Psoas muscle (tissue), 7 donors: ENCODE measurements at regions not wholly inside any gene's neighbourhood (a gene's known extent, or its start where the extent isn't known, plus 50 kb on each side); places are given as distances from the start of the nearest gene placed in this dataset.

ENCODE experiments used
- ATAC-seq, 4 donors: fragments of 200-7000 bp; cut with Tn5 transposase; one replicate each; pipeline ENCODE4 v1.9.1; 2020; ENCODE audit warnings: moderate library complexity in 3 of 4, mild to moderate bottlenecking in 2 of 4
- DNase-seq, 2 donors: peaks; one replicate each; pipeline ENCODE4 v3.0.0-alpha.2; 2020
- H3K27ac ChIP-seq: fragments of 200-600 bp; one replicate; pipeline ENCODE4 v1.8.0; 2022
- H3K27me3 ChIP-seq, 3 donors: fragments of 200-600 bp in 1 of 3; one replicate each; pipeline versions ENCODE4 v1.6.1 to v1.8.0; 2013 to 2022; ENCODE audit warnings: low read length in 2 of 3, mild to moderate bottlenecking in 2 of 3, moderate library complexity in 1 of 3; ENCODE audit not compliant: insufficient read depth in 3 of 3
- H3K36me3 ChIP-seq, 2 donors: fragments of 200-600 bp in 1 of 2; one replicate each; pipeline versions ENCODE4 v1.6.1 to v1.8.0; 2013 to 2022; ENCODE audit warnings: low read depth in 1 of 2, mild to moderate bottlenecking in 1 of 2, moderate library complexity in 1 of 2; ENCODE audit not compliant: insufficient read depth in 1 of 2
- H3K4me1 ChIP-seq: fragments of 200-600 bp; one replicate; pipeline ENCODE4 v1.8.0; 2022
- H3K4me3 ChIP-seq: fragments of 200-600 bp; one replicate; pipeline ENCODE4 v1.8.0; 2022; ENCODE audit warnings: mild to moderate bottlenecking
- H3K9me3 ChIP-seq: fragments of 200-600 bp; one replicate; pipeline ENCODE4 v1.8.0; 2022
- CTCF ChIP-seq: fragments of 200-600 bp; IDR thresholded peaks from one replicate; pipeline ENCODE4 v1.8.0; 2022; ENCODE audit warnings: antibody characterized with exemption
- WGBS, 3 donors: extraction: QIAGEN DNeasy Blood & Tissue Kit; methylation state at CpG; one replicate each; pipeline versions ENCODE4 v1.1.6 to v1.1.7; 2013; 5-methylcytosine and 5-hydroxymethylcytosine counted together
- intact Hi-C, 2 donors: fragments of 100-400 bp; cut with DNase I; formaldehyde crosslinking; loops; one replicate each; pipeline versions ENCODE4 v1.11.0 to v1.14.2; 2022
- donor health status: healthy with polysubstance abuse.
- donor health status: DM: no; HTN: no; CAD: no; lungs with moderate emphysema.
- donor health status: Bipolar disorder and iron deficiency.
- donor health status: healthy.
- donor health status: DM: yes; HTN: yes; CAD: no.
- donor health status: DM: no; HTN: no; CAD: no.
- donor health status: DM: yes; HTN: yes; CAD: no.

DNA sequence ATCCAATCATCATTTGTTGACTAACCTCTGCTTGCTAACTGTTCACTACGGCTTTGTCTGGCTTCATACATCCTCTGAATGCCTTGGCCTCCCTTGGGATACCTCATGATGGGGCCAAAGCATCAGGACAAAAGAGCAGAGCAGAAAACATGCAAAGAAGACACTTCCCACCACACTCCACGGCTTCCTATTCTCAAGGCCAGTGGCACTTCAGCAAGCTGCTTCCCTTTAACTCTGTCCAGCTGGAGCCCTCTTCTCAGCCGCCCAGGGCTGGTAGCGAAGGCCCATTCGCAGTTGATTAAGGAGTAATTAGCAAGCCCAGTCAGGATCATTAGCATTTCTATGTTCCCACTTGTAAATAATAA lies 224.3 kb upstream of the FGGY start:
- no peak overlapping the region for H3K27ac ChIP-seq
- 76 to 80% (median 77%) methylated on average over 5 of the region's 5 CpGs for WGBS, 3 donors

GRCh38 chr1:59074598-59074997 lies 222.3 kb upstream of the FGGY start:
- no peaks in the 10 kb centered on the region for H3K36me3 ChIP-seq
- TF ChIP-seq CTCF = no peak
- H3K4me1 ChIP-seq = no peaks in the 10 kb centered on the region
- H3K9me3 ChIP-seq = no peaks in the 10 kb centered on the region
- H3K27ac ChIP-seq = no peak overlapping the region
- WGBS, 3 donors = 58 to 93% (median 90%) methylated on average over 3 of the region's 3 CpGs
- intact Hi-C loops = no loop called here
- no peaks in the 10 kb centered on the region for H3K27me3 ChIP-seq
- ATAC-seq (no peak), DNase-seq (no peak)
- no peak overlapping the region for H3K4me3 ChIP-seq

More for the DNA sequence above, 224.3 kb upstream of the FGGY start:
- no peak for ATAC-seq
- no peak for TF ChIP-seq CTCF
- no peaks in the 10 kb centered on the region for H3K4me1 ChIP-seq
- no peaks in the 10 kb centered on the region for H3K9me3 ChIP-seq
- H3K27me3 ChIP-seq = no peaks in the 10 kb centered on the region
- DNase-seq = peak in 1 of 2 donors; percentile 13
- intact Hi-C loops = no loop called here
- H3K4me3 ChIP-seq = no peak overlapping the region
- H3K36me3 ChIP-seq = no peaks in the 10 kb centered on the region

DNA sequence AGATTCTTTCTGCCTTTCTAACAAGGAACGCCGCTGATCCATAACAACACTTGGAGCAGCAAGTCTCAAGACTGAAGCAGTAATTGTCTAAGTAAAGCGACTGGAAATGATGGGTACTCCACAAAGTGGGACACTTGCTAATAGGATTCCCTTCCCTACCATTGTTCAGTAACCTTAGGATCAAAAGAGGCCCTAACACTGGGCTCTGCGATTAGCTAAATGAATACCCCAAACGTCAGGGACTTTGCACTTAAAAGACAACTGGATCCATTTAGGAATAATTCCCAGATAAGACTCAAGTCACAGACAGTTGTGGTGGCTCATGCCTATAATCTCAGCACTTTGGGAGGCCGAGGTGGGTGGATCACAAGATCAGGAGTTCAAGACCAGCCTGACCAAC lies 221.9 kb upstream of the FGGY start:
- Histone ChIP-seq H3K27ac (no peak overlapping the region), H3K36me3 (no peaks in the 10 kb centered on the region), H3K4me1 (no peaks in the 10 kb centered on the region), H3K4me3 (no peak overlapping the region), H3K27me3 (no peaks in the 10 kb centered on the region), H3K9me3 (no peaks in the 10 kb centered on the region)
- DNase-seq (no peak), ATAC-seq (no peak)
- WGBS, 3 donors = 90 to 95% (median 91%) methylated on average over 6 of the region's 6 CpGs
- TF ChIP-seq CTCF = no peak
- intact Hi-C loops = no loop called here

DNA sequence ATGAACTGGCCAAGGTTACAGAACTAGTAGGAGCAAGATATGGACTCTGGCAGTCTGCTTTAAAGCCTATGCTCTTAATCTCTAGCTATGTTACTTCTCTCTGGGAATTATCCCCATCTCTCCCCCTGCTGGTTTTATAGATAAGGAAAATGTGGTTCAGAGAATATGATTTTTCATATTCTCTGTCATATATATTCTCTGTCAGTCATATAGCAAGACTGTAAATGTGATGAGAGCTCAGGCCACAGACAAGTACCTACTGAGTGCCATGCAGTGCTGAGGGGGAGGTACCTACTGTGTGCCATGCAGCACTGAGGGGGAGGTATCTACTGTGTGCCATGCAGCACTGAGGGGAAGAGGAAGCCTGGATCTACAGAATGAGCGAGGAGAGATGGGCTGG lies 220.3 kb upstream of the FGGY start:
- ATAC-seq = peak in 1 of 4 donors; percentile 26
- no peak for DNase-seq
- Histone ChIP-seq H3K4me3 (no peak overlapping the region), H3K27ac (no peak overlapping the region), H3K4me1 (no peaks in the 10 kb centered on the region), H3K27me3 (no peaks in the 10 kb centered on the region), H3K36me3 (no peaks in the 10 kb centered on the region), H3K9me3 (no peaks in the 10 kb centered on the region)
- WGBS, 3 donors = 89 to 93% (median 92%) methylated on average over 1 of the region's 1 CpG
- TF ChIP-seq CTCF = peak; percentile 23
- intact Hi-C loops = no loop called here

DNA sequence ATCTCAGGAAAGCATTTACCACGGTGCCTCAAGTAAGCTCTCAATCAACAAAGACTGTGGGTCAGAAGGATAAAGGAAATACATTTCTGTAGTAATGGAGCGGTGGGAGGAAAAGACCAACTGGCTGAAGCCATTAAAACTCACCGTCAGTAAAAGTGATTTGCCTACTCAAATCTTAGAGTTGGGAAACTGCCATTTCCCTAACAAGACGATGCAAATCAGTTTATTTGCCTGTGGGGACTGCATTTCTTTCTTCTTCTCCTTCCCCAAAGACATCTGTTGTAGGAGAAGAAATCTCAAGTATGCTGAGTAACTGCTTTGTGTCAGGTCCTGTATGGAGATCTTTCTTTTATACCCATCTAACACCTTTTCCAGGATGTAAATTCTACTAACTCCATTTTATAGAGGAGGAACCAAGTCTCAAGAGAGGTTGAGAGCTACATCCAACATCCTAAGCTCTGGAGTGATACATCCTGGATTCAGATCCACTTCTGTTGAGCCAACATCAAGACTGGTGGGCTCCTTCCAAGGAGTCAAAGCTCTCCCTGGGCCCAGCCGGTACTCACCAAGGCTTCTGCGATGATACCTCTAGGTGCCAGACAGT lies 219.3 kb upstream of the FGGY start:
- WGBS, 3 donors = 77 to 82% (median 81%) methylated on average over 6 of the region's 6 CpGs

More for the DNA sequence above, 219.3 kb upstream of the FGGY start:
- H3K36me3 ChIP-seq = no peaks in the 10 kb centered on the region
- H3K4me1 ChIP-seq = no peaks in the 10 kb centered on the region
- ATAC-seq (no peak), DNase-seq (no peak)
- intact Hi-C loops = no loop called here
- no peak for TF ChIP-seq CTCF
- no peak overlapping the region for H3K4me3 ChIP-seq
- H3K27me3 ChIP-seq = no peaks in the 10 kb centered on the region
- H3K27ac ChIP-seq = no peak overlapping the region
- H3K9me3 ChIP-seq = no peaks in the 10 kb centered on the region
